T-cell (primary cell): ENCODE measurements at regions not wholly inside any gene's neighbourhood (a gene's known extent, or its start where the extent isn't known, plus 50 kb on each side); places are given as distances from the start of the nearest gene placed in this dataset.

ENCODE experiments used
- ATAC-seq, 4 experiments: fragments of 200-7000 bp in 3 of 4; fragments of 150-1000 bp in 1 of 4; cut with Tn5 transposase; replicated peaks in 1 of 4; 1 replicate in 3 of 4; 2 replicates in 1 of 4; pipeline ENCODE4 v1.10.0; 2021; ENCODE audit warnings: moderate library complexity in 3 of 4, mild to moderate bottlenecking in 2 of 4, moderate number of reproducible peaks in 1 of 4
- CTCF ChIA-PET, 2 donors: fragments of 300-600 bp; sonication (Branson Sonifier 250); formaldehyde crosslinking; loops; one replicate each; lab custom pipeline; 2022; ENCODE audit warnings: antibody characterized with exemption in 2 of 2; lab: Charles Lee
- POLR2A ChIA-PET, 2 donors: fragments of 300-600 bp; sonication (Branson Sonifier 250); formaldehyde crosslinking; loops; one replicate each; lab custom pipeline; 2022; ENCODE audit warnings: antibody characterized with exemption in 2 of 2; lab: Charles Lee
- DNase-seq, 35 experiments: peaks; one replicate each; pipeline versions ENCODE4 v3.0.0 to v3.0.0-alpha.2; 2013 to 2023
- H3K27ac ChIP-seq: one replicate; pipeline ENCODE4 v1.5.1; 2013; ENCODE audit warnings: low read length
- H3K27me3 ChIP-seq, 2 experiments: replicated peaks in 1 of 2; 1 replicate in 1 of 2; 2 replicates in 1 of 2; pipeline versions ENCODE4 v1.6.1 to v1.7.0; 2013; ENCODE audit warnings: low read length in 1 of 2, mixed read lengths in 1 of 2; ENCODE audit not compliant: control insufficient read depth in 2 of 2, insufficient read depth in 2 of 2; ENCODE audit errors: extremely low read depth in 1 of 2
- H3K36me3 ChIP-seq, 2 donors: 1 replicate in 1 of 2; 2 replicates in 1 of 2; pipeline versions ENCODE4 v1.6.1 to v1.7.0; 2013; ENCODE audit warnings: low read length in 1 of 2; ENCODE audit not compliant: control insufficient read depth in 2 of 2, insufficient read depth in 1 of 2; ENCODE audit errors: extremely low read depth in 1 of 2
- H3K4me1 ChIP-seq, 2 experiments: 1 replicate in 1 of 2; 2 replicates in 1 of 2; pipeline versions ENCODE4 v1.6.1 to v1.7.0; 2013; ENCODE audit warnings: low read length in 2 of 2, mixed read lengths in 1 of 2; ENCODE audit not compliant: insufficient read depth in 2 of 2, control insufficient read depth in 1 of 2; ENCODE audit errors: extremely low read depth in 1 of 2
- H3K4me3 ChIP-seq, 2 donors: 1 replicate in 1 of 2; 2 replicates in 1 of 2; pipeline versions ENCODE4 v1.5.1 to v1.7.0; 2013; ENCODE audit warnings: mild to moderate bottlenecking in 2 of 2, low read length in 1 of 2, moderate library complexity in 1 of 2; ENCODE audit not compliant: control insufficient read depth in 1 of 2; ENCODE audit errors: extremely low read depth in 1 of 2
- H3K9me3 ChIP-seq: 2 replicates; pipeline ENCODE4 v1.7.0; 2013
- H3K27ac Mint-ChIP-seq, 2 donors: one replicate each; pipeline ENCODE4 v1.8.0; 2020 to 2021; ENCODE audit warnings: mild to moderate bottlenecking in 2 of 2, mixed read lengths in 2 of 2
- H3K27me3 Mint-ChIP-seq, 2 donors: one replicate each; pipeline ENCODE4 v1.8.0; 2021 to 2022; ENCODE audit warnings: mixed read lengths in 2 of 2
- H3K36me3 Mint-ChIP-seq: one replicate; pipeline ENCODE4 v1.8.0; 2021; ENCODE audit warnings: mixed read lengths
- H3K4me1 Mint-ChIP-seq, 3 donors: one replicate each; pipeline ENCODE4 v1.8.0; 2020 to 2022; ENCODE audit warnings: mixed read lengths in 3 of 3, mild to moderate bottlenecking in 1 of 3
- H3K4me3 Mint-ChIP-seq, 3 donors: one replicate each; pipeline ENCODE4 v1.8.0; 2020 to 2022; ENCODE audit warnings: mild to moderate bottlenecking in 3 of 3, mixed read lengths in 3 of 3, moderate library complexity in 3 of 3
- H3K9me3 Mint-ChIP-seq, 3 donors: one replicate each; pipeline ENCODE4 v1.8.0; 2020 to 2022; ENCODE audit warnings: mixed read lengths in 3 of 3
- WGBS: methylation state at CpG from one replicate; pipeline ENCODE4 v1.1.5; 2013; ENCODE audit warnings: missing lambda C conversion rate; ENCODE audit not compliant: insufficient coverage; 5-methylcytosine and 5-hydroxymethylcytosine counted together

DNA sequence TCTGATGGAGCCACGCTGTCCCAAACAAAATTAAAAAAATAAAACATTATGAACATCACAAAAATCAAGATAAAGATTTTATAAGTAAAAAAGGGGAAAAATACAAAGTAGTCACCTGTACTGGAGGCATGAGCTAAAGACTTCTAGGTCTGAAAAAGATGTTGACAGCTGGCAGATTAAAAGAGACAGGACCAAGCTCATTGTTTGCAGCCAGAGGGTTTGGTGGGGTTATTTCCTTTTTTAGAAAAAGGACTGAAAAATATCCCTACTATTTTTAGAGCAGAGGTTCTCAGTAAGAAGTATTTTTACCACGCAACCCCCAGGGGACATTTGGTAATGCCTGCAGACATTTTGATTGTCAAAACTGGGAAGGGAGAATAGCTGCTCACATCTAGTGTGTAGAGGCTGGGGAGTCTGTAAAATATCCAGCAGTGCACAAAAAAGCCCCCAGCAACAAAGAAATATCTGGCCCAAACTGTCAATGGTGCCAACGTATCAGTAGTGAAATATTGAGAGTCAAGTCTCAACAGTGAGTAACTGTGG lies 353.4 kb downstream of the TLE1 start:
- 33% methylated on average over 1 of the region's 3 CpGs for WGBS
- Histone ChIP-seq H3K4me1 (no peaks in the 10 kb centered on the region), H3K36me3 (no peaks in the 10 kb centered on the region), H3K9me3 (no peaks in the 10 kb centered on the region), H3K27ac (no peak overlapping the region), H3K4me3 (no peak overlapping the region), H3K27me3 (no peaks in the 10 kb centered on the region)
- Mint-ChIP-seq H3K27me3 (no peaks in the 10 kb centered on the region), H3K9me3 (peaks cover 22 to 31% (median 26%) of the 10 kb centered on the region in 3 donors), H3K4me1 (no peaks in the 10 kb centered on the region), H3K4me3 (no peak overlapping the region), H3K36me3 (no peaks in the 10 kb centered on the region), H3K27ac (no peak overlapping the region)
- DNase-seq (no peak), ATAC-seq (no peak)
- POLR2A ChIA-PET = no interaction called here
- CTCF ChIA-PET = no interaction called here

DNA sequence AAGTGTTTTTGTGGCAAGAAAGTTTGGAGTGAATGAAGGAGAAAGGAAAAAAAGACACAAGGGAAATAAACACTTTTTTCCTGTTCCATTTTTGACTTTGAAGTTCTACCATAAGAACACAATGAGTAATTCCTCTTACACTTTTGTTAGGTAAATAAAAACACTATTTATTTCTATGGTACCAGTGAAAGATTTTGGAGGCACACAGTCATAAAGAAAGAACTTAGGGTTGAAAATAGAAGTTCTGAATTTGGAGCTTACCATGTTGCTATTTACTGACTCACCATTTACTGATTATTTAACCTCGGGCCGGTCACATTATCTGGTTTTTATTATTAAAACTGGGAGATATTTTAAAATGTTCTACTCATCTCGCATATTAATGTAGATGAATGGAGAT lies 367.8 kb downstream of the TLE1 start:
- CTCF ChIA-PET = no interaction called here
- no CpG with 5 or more reads among the region's 3 CpGs for WGBS
- DNase-seq = no peak
- Mint-ChIP-seq H3K27ac (no peak overlapping the region), H3K36me3 (no peaks in the 10 kb centered on the region), H3K4me3 (no peak overlapping the region), H3K9me3 (peaks cover 4 to 37% (median 20%) of the 10 kb centered on the region in 3 donors), H3K27me3 (no peaks in the 10 kb centered on the region), H3K4me1 (no peaks in the 10 kb centered on the region)
- ATAC-seq = no peak
- no peaks in the 10 kb centered on the region for H3K27me3 ChIP-seq
- H3K27ac ChIP-seq = no peak overlapping the region
- no peak overlapping the region for H3K4me3 ChIP-seq
- no peaks in the 10 kb centered on the region for H3K36me3 ChIP-seq
- POLR2A ChIA-PET = no interaction called here
- no peaks in the 10 kb centered on the region for H3K4me1 ChIP-seq
- H3K9me3 ChIP-seq = no peaks in the 10 kb centered on the region

DNA sequence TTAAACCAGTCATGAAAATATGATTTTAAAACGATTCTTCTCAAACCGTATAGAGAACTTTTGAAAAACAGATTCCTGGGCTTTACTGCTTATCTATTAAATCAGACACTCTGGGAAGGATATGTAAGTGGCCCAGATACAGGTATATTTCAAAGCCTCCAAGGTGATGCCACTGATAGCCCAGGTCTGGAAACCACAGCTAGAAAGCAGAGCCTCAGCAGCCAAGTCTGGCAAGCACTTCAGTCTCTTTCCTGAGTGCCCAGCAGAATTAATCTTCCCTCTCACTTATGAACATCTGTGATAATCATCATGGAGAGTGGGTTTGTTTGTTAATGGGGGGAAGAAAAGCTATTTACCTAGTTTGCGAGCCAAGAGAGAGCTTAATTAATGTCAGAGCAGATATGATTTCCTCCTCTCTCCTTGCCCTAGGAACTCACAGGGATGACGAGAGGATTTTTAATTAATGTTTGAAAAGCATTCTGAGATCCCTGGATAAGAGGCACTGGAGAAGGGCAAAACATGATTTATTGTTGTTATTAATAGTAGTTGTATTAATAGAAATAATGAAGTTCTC lies 368.4 kb downstream of the TLE1 start:
- H3K27ac ChIP-seq = no peak overlapping the region
- no peak for ATAC-seq
- POLR2A ChIA-PET = no interaction called here
- WGBS = 60% methylated on average over 1 of the region's 4 CpGs
- no peak overlapping the region for H3K4me3 ChIP-seq
- no peaks in the 10 kb centered on the region for H3K4me1 ChIP-seq
- H3K27me3 ChIP-seq = no peaks in the 10 kb centered on the region
- peaks cover 4 to 33% (median 16%) of the 10 kb centered on the region in 3 donors for H3K9me3 Mint-ChIP-seq
- no peaks in the 10 kb centered on the region for H3K9me3 ChIP-seq
- no peaks in the 10 kb centered on the region for H3K27me3 Mint-ChIP-seq
- H3K27ac Mint-ChIP-seq = no peak overlapping the region
- no peaks in the 10 kb centered on the region for H3K36me3 ChIP-seq
- no peak for DNase-seq
- no peak overlapping the region for H3K4me3 Mint-ChIP-seq
- H3K4me1 Mint-ChIP-seq = no peaks in the 10 kb centered on the region
- H3K36me3 Mint-ChIP-seq = no peaks in the 10 kb centered on the region
- CTCF ChIA-PET = no interaction called here

DNA sequence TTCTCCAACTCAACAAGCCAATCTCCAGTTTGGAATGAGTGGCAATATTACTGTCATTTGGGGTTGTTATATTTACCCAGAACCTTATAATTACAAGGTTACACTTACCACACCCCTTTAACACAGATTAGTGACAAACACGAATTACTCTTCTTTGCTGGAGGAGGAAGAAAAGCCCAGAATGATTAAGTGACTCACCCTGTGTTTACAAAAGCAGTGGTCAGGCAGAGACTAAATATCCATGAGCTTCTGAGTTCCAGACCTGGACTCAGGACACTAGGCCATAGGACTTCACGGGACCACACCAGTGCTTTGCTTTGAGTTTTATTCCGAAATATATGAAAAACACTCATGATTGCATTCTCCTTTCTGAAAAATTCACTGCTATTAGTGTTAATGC lies 370.8 kb downstream of the TLE1 start:
- ATAC-seq = no peak
- H3K4me1 Mint-ChIP-seq = no peaks in the 10 kb centered on the region
- WGBS = 71% methylated on average over 1 of the region's 3 CpGs

DNA sequence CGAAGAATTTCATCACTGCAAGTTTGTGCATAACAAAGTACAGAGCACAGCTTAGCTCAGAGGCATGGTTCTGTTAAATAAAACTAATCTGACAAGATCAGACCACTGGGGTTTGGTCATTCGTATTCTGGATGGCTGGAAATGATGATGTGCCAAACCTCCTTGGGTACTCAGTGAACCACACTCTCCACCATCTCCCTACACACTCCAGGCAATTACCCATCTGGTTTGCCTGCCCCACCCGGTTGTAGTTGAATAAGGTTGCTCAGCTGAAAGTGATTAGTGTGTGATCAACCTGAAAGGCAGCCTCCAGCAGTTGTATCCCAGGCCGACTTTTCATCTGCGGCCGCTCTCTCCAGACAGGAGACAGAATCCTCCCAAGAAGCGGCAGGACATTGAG lies 371.4 kb downstream of the TLE1 start:
- no peaks in the 10 kb centered on the region for H3K27me3 Mint-ChIP-seq
- no peaks in the 10 kb centered on the region for H3K9me3 ChIP-seq
- H3K36me3 Mint-ChIP-seq = no peaks in the 10 kb centered on the region
- no peaks in the 10 kb centered on the region for H3K27me3 ChIP-seq
- H3K4me3 ChIP-seq = no peak overlapping the region
- no peak overlapping the region for H3K27ac Mint-ChIP-seq
- ChIA-PET POLR2A (no interaction called here), CTCF (no interaction called here)
- H3K9me3 Mint-ChIP-seq = peaks cover 7 to 36% (median 20%) of the 10 kb centered on the region in 3 donors
- ATAC-seq (no peak), DNase-seq (no peak)
- no peaks in the 10 kb centered on the region for H3K4me1 Mint-ChIP-seq
- H3K27ac ChIP-seq = no peak overlapping the region
- no peaks in the 10 kb centered on the region for H3K4me1 ChIP-seq
- H3K4me3 Mint-ChIP-seq = no peak overlapping the region
- no peaks in the 10 kb centered on the region for H3K36me3 ChIP-seq
- 100% methylated on average over 3 of the region's 7 CpGs for WGBS

More for the DNA sequence above, 370.8 kb downstream of the TLE1 start:
- Histone ChIP-seq H3K36me3 (no peaks in the 10 kb centered on the region), H3K27ac (no peak overlapping the region), H3K4me3 (no peak overlapping the region), H3K4me1 (no peaks in the 10 kb centered on the region), H3K9me3 (no peaks in the 10 kb centered on the region), H3K27me3 (no peaks in the 10 kb centered on the region)
- Mint-ChIP-seq H3K36me3 (no peaks in the 10 kb centered on the region), H3K27ac (no peak overlapping the region), H3K9me3 (peaks cover 11 to 37% (median 18%) of the 10 kb centered on the region in 3 donors), H3K4me3 (no peak overlapping the region), H3K27me3 (no peaks in the 10 kb centered on the region)
- DNase-seq = no peak
- ChIA-PET POLR2A (no interaction called here), CTCF (no interaction called here)

DNA sequence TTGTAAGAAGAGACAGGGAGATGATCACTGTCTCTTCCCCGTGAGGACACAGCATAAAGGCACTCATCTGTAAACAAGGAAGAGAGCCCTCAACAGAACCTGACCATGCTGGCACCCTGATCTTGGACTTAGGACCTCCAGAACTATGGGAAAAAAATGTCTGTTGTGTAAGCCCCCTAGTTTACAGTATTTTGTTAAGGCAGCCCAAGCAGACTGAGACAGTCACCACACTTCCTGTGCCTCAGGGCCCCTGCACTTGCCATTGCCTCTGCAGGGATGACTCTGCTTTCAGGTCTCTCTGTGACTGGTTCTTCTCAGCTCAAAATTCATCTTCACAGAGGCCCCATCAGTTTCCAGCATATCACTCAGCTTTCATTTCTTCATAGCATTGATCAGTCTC lies 372.1 kb downstream of the TLE1 start:
- ATAC-seq = no peak
- WGBS = 86% methylated on average over 1 of the region's 1 CpG
- H3K27me3 Mint-ChIP-seq = no peaks in the 10 kb centered on the region

DNA sequence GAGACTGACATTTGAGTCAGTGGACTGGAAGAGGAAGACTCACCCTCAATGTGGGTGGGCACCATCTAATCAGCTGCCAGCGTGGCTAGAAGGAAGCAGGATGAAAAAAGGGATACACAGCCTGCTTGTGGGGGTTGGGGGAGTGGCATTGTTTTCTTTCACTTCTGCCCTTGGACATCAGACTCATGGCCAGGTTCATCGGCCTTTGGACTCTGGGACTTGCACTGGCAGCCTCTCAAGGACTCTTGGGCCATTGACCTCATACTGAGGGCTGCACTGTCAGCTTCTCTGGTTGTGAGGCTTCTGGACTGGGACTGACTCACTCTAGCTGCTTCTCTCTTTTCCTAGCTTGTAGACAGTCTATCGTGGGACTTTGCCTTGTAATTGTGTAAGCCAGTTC lies 374.9 kb downstream of the TLE1 start:
- DNase-seq (no peak), ATAC-seq (no peak)
- Mint-ChIP-seq H3K27me3 (no peaks in the 10 kb centered on the region), H3K27ac (no peak overlapping the region), H3K4me3 (no peak overlapping the region), H3K9me3 (peaks cover 11 to 37% (median 37%) of the 10 kb centered on the region in 3 donors), H3K36me3 (no peaks in the 10 kb centered on the region), H3K4me1 (no peaks in the 10 kb centered on the region)
- 47% methylated on average over 3 of the region's 3 CpGs for WGBS
- Histone ChIP-seq H3K9me3 (no peaks in the 10 kb centered on the region), H3K4me1 (no peaks in the 10 kb centered on the region), H3K27ac (no peak overlapping the region), H3K4me3 (no peak overlapping the region), H3K27me3 (no peaks in the 10 kb centered on the region), H3K36me3 (no peaks in the 10 kb centered on the region)
- ChIA-PET POLR2A (no interaction called here), CTCF (no interaction called here)

More for the DNA sequence above, 372.1 kb downstream of the TLE1 start:
- Histone ChIP-seq H3K27ac (no peak overlapping the region), H3K9me3 (no peaks in the 10 kb centered on the region), H3K27me3 (no peaks in the 10 kb centered on the region), H3K36me3 (no peaks in the 10 kb centered on the region), H3K4me1 (no peaks in the 10 kb centered on the region), H3K4me3 (no peak overlapping the region)
- ChIA-PET CTCF (no interaction called here), POLR2A (no interaction called here)
- Mint-ChIP-seq H3K4me1 (no peaks in the 10 kb centered on the region), H3K36me3 (no peaks in the 10 kb centered on the region), H3K4me3 (no peak overlapping the region), H3K9me3 (peaks cover 5 to 34% (median 20%) of the 10 kb centered on the region in 3 donors), H3K27ac (no peak overlapping the region)
- DNase-seq = no peak
